Neural crest cell (in vitro differentiated cells): ENCODE measurements at regions not wholly inside any gene's neighbourhood (a gene's known extent, or its start where the extent isn't known, plus 50 kb on each side); places are given as distances from the start of the nearest gene placed in this dataset.

Experiments used
- DNase-seq: peaks from one replicate; pipeline ENCODE4 v3.0.0; 2021; ENCODE audit warnings: low read depth, mixed read lengths, low spot score
- H3K27ac Mint-ChIP-seq: one replicate; pipeline ENCODE4 v1.8.0; 2021; ENCODE audit warnings: mild to moderate bottlenecking, mixed read lengths; ENCODE audit not compliant: unreplicated experiment
- H3K27me3 Mint-ChIP-seq: 2 replicates; pipeline ENCODE4 v1.8.0; 2021; ENCODE audit warnings: low read depth, mild to moderate bottlenecking, mixed read lengths
- H3K36me3 Mint-ChIP-seq: 2 replicates; pipeline ENCODE4 v1.8.0; 2021; ENCODE audit warnings: low read depth, mild to moderate bottlenecking, mixed read lengths
- H3K4me1 Mint-ChIP-seq: 2 replicates; pipeline ENCODE4 v1.8.0; 2021; ENCODE audit warnings: mixed read lengths
- H3K4me3 Mint-ChIP-seq: one replicate; pipeline ENCODE4 v1.8.0; 2021; ENCODE audit warnings: mild to moderate bottlenecking, mixed read lengths
- H3K9me3 Mint-ChIP-seq: 2 replicates; pipeline ENCODE4 v1.8.0; 2021; ENCODE audit warnings: mixed read lengths
- CTCF ChIP-seq: fragments of 200-600 bp; sonication (generic); conservative IDR thresholded peaks from 2 replicates; pipeline ENCODE4 v1.5.0; 2021; ENCODE audit warnings: antibody characterized with exemption, mild to moderate bottlenecking

GRCh38 chr4:10272511-10272910 is 155.9 kb upstream of the WDR1 start:
- no peak for TF ChIP-seq CTCF
- DNase-seq: no peak
- H3K4me3 Mint-ChIP-seq: no peak overlapping the region
- no peaks in the 10 kb centered on the region for H3K4me1 Mint-ChIP-seq
- H3K9me3 Mint-ChIP-seq: peaks cover 5% of the 10 kb centered on the region
- H3K27ac Mint-ChIP-seq: no peak overlapping the region
- H3K27me3 Mint-ChIP-seq: peaks cover 11% of the 10 kb centered on the region
- peaks cover 2% of the 10 kb centered on the region for H3K36me3 Mint-ChIP-seq

- H3K4me1 Mint-ChIP-seq: no peaks in the 10 kb centered on the region
- TF ChIP-seq CTCF: no peak
- H3K4me3 Mint-ChIP-seq: no peak overlapping the region
- H3K27ac Mint-ChIP-seq: no peak overlapping the region
- no peaks in the 10 kb centered on the region for H3K36me3 Mint-ChIP-seq
- peaks cover 16% of the 10 kb centered on the region for H3K27me3 Mint-ChIP-seq
- DNase-seq: no peak
- peaks cover 7% of the 10 kb centered on the region for H3K9me3 Mint-ChIP-seq
Observed at GRCh38 chr4:10267066-10267465, 150.5 kb upstream of the WDR1 start.

- H3K27ac Mint-ChIP-seq: no peak overlapping the region
- DNase-seq: no peak
- H3K4me3 Mint-ChIP-seq: no peak overlapping the region
- TF ChIP-seq CTCF: no peak
- peaks cover 11% of the 10 kb centered on the region for H3K9me3 Mint-ChIP-seq
- H3K36me3 Mint-ChIP-seq: no peaks in the 10 kb centered on the region
- H3K4me1 Mint-ChIP-seq: no peaks in the 10 kb centered on the region
- H3K27me3 Mint-ChIP-seq: peaks cover 11% of the 10 kb centered on the region
Observed at GRCh38 chr4:10260777-10261176, 144.2 kb upstream of the WDR1 start.

- no peak for TF ChIP-seq CTCF
- H3K36me3 Mint-ChIP-seq: no peaks in the 10 kb centered on the region
- no peak for DNase-seq
- H3K27ac Mint-ChIP-seq: no peak overlapping the region
- no peak overlapping the region for H3K4me3 Mint-ChIP-seq
- peaks cover 8% of the 10 kb centered on the region for H3K27me3 Mint-ChIP-seq
- no peaks in the 10 kb centered on the region for H3K4me1 Mint-ChIP-seq
- H3K9me3 Mint-ChIP-seq: peaks cover 11% of the 10 kb centered on the region
Observed at GRCh38 chr4:10259976-10260375, 143.4 kb upstream of the WDR1 start.

GRCh38 chr4:10256203-10256602 is 139.6 kb upstream of the WDR1 start:
- H3K27ac Mint-ChIP-seq: no peak overlapping the region
- H3K27me3 Mint-ChIP-seq: peaks cover 11% of the 10 kb centered on the region
- H3K4me1 Mint-ChIP-seq: no peaks in the 10 kb centered on the region
- no peak for DNase-seq
- H3K36me3 Mint-ChIP-seq: no peaks in the 10 kb centered on the region
- H3K4me3 Mint-ChIP-seq: no peak overlapping the region
- H3K9me3 Mint-ChIP-seq: peaks cover 6% of the 10 kb centered on the region
- TF ChIP-seq CTCF: no peak

- no peak for DNase-seq
- Mint-ChIP-seq H3K36me3 (no peaks in the 10 kb centered on the region), H3K9me3 (peaks cover 3% of the 10 kb centered on the region), H3K27me3 (peaks cover 10% of the 10 kb centered on the region), H3K27ac (no peak overlapping the region), H3K4me1 (no peaks in the 10 kb centered on the region), H3K4me3 (no peak overlapping the region)
- no peak for TF ChIP-seq CTCF
Observed at GRCh38 chr4:10253765-10254164, 137.2 kb upstream of the WDR1 start.
